GM18505 (cell line): ENCODE measurements at regions not wholly inside any gene's neighbourhood (a gene's known extent, or its start where the extent isn't known, plus 50 kb on each side); places are given as distances from the start of the nearest gene placed in this dataset.
"Not testable (repeated sequence)": the region's sequence is repeated elsewhere in the genome, so short reads cannot be mapped to it uniquely, and the experiment has no call there.

Experiments
- ATAC-seq: cut with Tn5 transposase; IDR thresholded peaks from one replicate; pipeline ENCODE4 v1.9.1; 2021; ENCODE audit not compliant: unreplicated experiment
- POLR2A ChIP-seq: IDR thresholded peaks from 4 replicates; pipeline ENCODE4 v1.6.1; 2011; ENCODE audit warnings: borderline replicate concordance; ENCODE audit not compliant: insufficient read depth, insufficient read length; ENCODE audit errors: extremely low read depth

DNA sequence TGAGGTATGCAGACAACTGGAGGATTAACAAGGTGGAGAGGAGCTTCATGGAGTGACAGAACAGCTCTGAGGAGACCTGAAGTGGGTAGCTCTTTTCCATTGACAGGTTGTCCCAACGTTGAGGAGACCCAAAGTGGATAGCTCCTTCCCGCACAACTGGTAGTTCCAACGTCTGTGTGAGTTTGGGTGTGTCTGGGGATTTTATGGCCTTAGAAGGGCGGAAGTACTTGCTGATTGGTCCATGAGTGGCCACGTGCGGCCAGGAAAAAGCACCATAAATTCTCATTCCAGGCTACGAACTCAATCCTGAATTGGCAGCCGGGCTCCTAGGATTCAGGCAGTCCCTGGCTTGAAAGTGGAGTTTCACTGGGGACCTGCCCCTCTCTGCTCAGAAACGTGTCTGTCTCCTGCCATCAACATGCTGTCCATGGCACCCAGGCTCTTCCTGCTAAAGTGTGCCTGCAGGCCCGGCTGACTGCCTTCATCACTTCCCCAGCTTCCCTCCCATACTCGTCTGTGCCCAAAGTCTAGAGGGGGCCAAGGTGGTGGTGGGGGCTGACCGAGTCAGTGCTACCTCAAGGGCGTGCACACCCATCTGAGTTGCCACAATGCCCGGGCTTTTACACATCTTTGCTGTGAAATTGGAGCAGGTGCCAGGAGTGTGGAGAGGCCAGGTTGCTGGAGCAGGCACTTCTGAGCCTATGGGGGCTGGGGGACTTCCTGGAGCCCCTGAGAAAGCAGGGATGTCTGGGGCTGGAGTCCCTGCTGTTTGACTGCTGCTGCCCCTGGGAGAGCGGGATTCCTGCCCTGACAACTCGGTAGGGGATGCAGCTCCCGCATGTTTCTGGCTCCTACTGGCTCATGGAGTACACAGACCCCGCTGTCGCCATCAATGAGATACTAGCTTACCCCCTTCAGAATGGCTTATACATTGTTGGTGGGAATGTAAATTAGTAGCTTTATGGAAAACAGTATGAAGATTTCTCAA lies 2034.6 kb upstream of the ACO1 start:
- TF ChIP-seq POLR2A, result no peak
- no peak for ATAC-seq

GRCh38 chr9:30356221-30356620 lies 2028.2 kb upstream of the ACO1 start:
- no peak for TF ChIP-seq POLR2A

GRCh38 chr9:30362373-30362772 lies 2022.1 kb upstream of the ACO1 start:
- no peak for ATAC-seq
- no peak for TF ChIP-seq POLR2A

More at GRCh38 chr9:30356221-30356620, 2028.2 kb upstream of the ACO1 start:
- no peak for ATAC-seq

- not testable (repeated sequence) for ATAC-seq
These were observed 2018.3 kb upstream of the ACO1 start for GRCh38 chr9:30366140-30366539.

DNA sequence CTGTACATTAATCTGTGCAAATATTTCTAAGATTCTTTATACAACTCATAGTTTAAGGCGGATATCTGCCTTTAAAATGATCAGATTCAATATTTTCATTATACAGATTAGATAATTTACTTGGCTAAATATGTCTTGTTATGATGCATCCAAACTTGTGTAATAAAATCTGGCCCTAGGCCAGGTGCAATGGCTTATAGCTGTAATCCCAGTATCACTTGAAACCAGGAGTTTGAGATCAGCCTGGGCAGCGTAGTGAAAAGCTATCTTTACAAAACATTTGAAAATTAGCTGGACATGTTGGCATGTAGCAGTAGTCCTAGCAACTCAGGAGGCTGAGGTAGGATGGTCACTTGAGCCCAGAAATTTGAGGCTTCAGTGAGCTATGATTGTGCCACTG lies 2002.2 kb upstream of the ACO1 start:
- no peak for TF ChIP-seq POLR2A

GRCh38 chr9:30410273-30410672 lies 1974.2 kb upstream of the ACO1 start:
- no peak for ATAC-seq
- no peak for TF ChIP-seq POLR2A

More for the DNA sequence above, 2002.2 kb upstream of the ACO1 start:
- ATAC-seq, result no peak

GRCh38 chr9:30411571-30411970 lies 1972.9 kb upstream of the ACO1 start:
- TF ChIP-seq POLR2A, result no peak
- ATAC-seq, result no peak

DNA sequence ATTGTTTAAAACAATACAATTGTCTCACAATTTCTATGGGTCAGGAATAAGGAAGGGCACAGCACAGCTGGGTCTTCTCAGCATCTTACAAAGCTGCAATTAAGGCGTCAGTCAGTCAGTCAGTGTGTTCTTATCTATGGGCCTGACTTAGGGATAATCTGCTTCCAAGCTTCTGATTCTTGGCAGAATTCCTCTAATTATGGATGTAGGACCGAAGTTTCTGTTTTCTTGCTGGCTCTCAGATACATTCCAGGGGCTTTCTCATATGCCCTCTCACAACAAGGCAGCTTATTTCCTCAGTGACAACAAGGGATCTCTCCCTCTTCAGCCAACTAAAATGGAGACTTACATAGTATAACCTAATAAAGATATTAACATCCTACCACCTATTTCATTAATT lies 1925.3 kb upstream of the ACO1 start:
- no peak for TF ChIP-seq POLR2A
- no peak for ATAC-seq

DNA sequence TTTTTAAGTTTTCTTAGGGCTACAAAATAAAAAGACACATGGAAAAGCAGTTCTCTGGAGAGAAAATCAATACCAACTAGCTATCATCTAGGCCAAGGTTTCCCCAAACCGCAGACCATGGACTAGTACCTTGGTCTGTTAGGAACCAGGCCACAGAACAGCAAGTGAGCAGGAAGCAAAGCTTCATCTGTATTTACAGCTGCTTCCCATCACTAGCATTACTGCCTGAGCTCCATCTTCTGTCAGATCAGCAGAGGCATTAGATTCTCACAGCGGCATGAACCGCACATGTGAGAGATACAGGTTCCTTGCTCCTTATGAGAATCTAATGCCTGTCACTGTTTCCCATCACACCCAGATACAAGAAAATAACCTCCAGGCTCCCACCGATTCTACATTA lies 1907.6 kb upstream of the ACO1 start:
- TF ChIP-seq POLR2A, result no peak
- ATAC-seq, result no peak

- no peak for TF ChIP-seq POLR2A
- ATAC-seq, result no peak
These were observed 1905.8 kb upstream of the ACO1 start for GRCh38 chr9:30478684-30479083.

DNA sequence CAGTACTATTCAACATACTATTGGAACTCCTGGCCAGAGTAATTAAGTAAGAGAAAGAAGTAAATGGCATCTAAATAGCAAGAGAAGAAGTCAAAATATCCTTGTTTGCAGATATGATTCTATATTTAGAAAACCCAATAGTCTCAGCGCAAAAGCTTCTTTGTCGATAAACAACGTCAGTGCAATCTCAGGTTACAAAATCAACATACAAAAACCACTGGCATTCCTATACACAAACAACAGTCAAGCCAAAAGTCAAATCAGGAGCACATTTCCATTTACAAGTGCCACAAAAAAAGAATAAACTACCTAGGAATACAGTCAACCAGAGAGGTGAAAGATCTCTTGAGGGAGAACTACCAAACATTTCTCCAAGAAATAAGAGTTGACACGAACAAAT lies 1901.9 kb upstream of the ACO1 start:
- ATAC-seq, result no peak
- no peak for TF ChIP-seq POLR2A

DNA sequence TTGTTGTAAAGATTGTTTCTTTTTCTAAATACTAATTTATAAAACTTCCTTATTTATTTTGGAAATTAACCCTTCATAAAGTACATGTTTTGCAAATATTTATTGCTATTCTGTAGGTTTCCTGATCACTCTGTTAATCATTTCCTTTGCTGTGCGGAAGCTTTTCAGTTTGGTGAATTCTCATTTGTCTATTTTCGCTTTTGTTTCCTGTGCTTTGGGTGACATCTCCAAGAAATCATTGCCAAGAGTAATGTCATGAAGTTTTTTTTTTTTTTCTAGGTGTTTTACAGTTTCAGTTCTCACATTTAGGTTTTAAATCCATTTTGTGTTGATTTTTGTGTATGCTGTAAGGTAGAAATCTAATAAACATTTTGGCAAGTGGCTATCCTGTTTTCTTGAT lies 1899.8 kb upstream of the ACO1 start:
- TF ChIP-seq POLR2A, result no peak
- ATAC-seq, result no peak

- no peak for TF ChIP-seq POLR2A
- no peak for ATAC-seq
These were observed 1879.9 kb upstream of the ACO1 start for GRCh38 chr9:30504502-30504905.

DNA sequence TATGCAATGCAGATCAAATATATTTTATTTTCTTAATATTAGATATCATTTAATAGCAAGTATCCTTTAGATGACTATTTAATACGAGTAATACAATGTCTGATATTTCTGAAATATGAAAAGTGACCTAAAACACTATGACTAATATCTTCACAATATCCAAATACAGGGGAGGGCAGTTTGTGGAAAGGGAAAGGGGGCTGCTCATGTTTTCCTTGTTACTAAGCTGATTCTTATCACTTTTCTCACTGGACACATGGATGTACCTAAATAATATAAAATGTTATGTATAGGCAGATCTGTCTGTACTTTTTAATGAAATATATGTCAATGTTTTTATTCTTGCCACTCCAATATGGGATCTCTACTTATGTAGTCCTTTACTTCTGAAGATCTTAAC lies 1879.1 kb upstream of the ACO1 start:
- no peak for TF ChIP-seq POLR2A
- no peak for ATAC-seq
